H1 (cell line): ENCODE measurements at regions not wholly inside any gene's neighbourhood (a gene's known extent, or its start where the extent isn't known, plus 50 kb on each side); places are given as distances from the start of the nearest gene placed in this dataset.

ENCODE experiments used
- CTCF ChIA-PET: fragments of 300-600 bp; sonication (Branson Sonifier 250); formaldehyde crosslinking; loops from one replicate; lab custom pipeline; 2021; ENCODE audit not compliant: partially characterized antibody; lab: Charles Lee
- POLR2A ChIA-PET: fragments of 300-600 bp; sonication (Branson Sonifier 250); formaldehyde crosslinking; loops from one replicate; lab custom pipeline; 2021; ENCODE audit warnings: inconsistent platforms; ENCODE audit not compliant: partially characterized antibody; lab: Charles Lee
- DNase-seq, 2 experiments: peaks; one replicate each; pipeline versions ENCODE4 v3.0.0 to v3.0.0-alpha.2; 2010 to 2022; ENCODE audit warnings: low spot score in 2 of 2, low read depth in 1 of 2, mixed read lengths in 1 of 2
- FAIRE-seq: peaks from 2 replicates; lab custom pipeline; 2011; peaks lifted over from hg19 to GRCh38; lab: Jason Lieb, UNC
- H2AFZ ChIP-seq: 2 replicates; pipeline ENCODE4 v1.8.1; 2012; ENCODE audit warnings: low read length, inconsistent platforms
- H2AK5ac ChIP-seq: 2 replicates; pipeline ENCODE4 v1.6.1; 2013; ENCODE audit warnings: low read depth, low read length
- H2BK120ac ChIP-seq: replicated peaks from 2 replicates; pipeline ENCODE3; 2013; ENCODE audit warnings: low read depth, low read length, inconsistent platforms
- H2BK12ac ChIP-seq: 2 replicates; pipeline ENCODE4 v1.6.1; 2013; ENCODE audit warnings: low read depth, low read length
- H2BK15ac ChIP-seq: 2 replicates; pipeline ENCODE4 v1.6.1; 2013; ENCODE audit warnings: low read length
- H2BK20ac ChIP-seq: 2 replicates; pipeline ENCODE4 v1.6.1; 2013; ENCODE audit warnings: low read length
- H2BK5ac ChIP-seq: 2 replicates; pipeline ENCODE4 v1.6.1; 2013; ENCODE audit warnings: low read depth, low read length
- H3K14ac ChIP-seq: 2 replicates; pipeline ENCODE4 v1.6.1; 2013; ENCODE audit warnings: inconsistent platforms; ENCODE audit not compliant: insufficient read length
- H3K18ac ChIP-seq: 2 replicates; pipeline ENCODE4 v1.6.1; 2013; ENCODE audit warnings: low read length; ENCODE audit errors: extremely low read depth
- H3K23ac ChIP-seq: 2 replicates; pipeline ENCODE4 v1.6.1; 2013; ENCODE audit warnings: inconsistent platforms; ENCODE audit not compliant: insufficient read length
- H3K23me2 ChIP-seq: 2 replicates; pipeline ENCODE4 v1.6.1; 2013; ENCODE audit warnings: low read depth, low read length
- H3K27ac ChIP-seq: 2 replicates; pipeline ENCODE4 v1.6.1; 2011; ENCODE audit warnings: low read depth, low read length, inconsistent platforms
- H3K27me3 ChIP-seq, 4 experiments: replicated peaks in 1 of 4; 1 replicate in 1 of 4; 2 replicates in 3 of 4; pipeline versions ENCODE4 v1.6.1 to v1.8.1; 2011 to 2013; ENCODE audit warnings: low read length in 3 of 4, mild to moderate bottlenecking in 3 of 4, inconsistent platforms in 2 of 4, mixed read lengths in 2 of 4, moderate library complexity in 1 of 4; ENCODE audit not compliant: control insufficient read depth in 3 of 4, insufficient read depth in 3 of 4; ENCODE audit errors: extremely low read depth in 1 of 4
- H3K36me3 ChIP-seq, 4 experiments: 2 replicates each; pipeline versions ENCODE4 v1.6.1 to v1.8.1; 2011 to 2013; ENCODE audit warnings: mild to moderate bottlenecking in 4 of 4, low read length in 3 of 4, moderate library complexity in 2 of 4, control low read depth in 1 of 4, inconsistent platforms in 1 of 4; ENCODE audit not compliant: insufficient read depth in 4 of 4, control insufficient read depth in 2 of 4
- H3K4ac ChIP-seq: replicated peaks from 2 replicates; pipeline ENCODE3; 2013; ENCODE audit warnings: low read length, low read depth, mixed read lengths, inconsistent platforms; ENCODE audit not compliant: insufficient read length
- H3K4me1 ChIP-seq, 4 experiments: replicated peaks in 1 of 4; 1 replicate in 1 of 4; 2 replicates in 3 of 4; pipeline versions ENCODE4 v1.6.1 to v1.8.1; 2011 to 2013; ENCODE audit warnings: low read length in 3 of 4, inconsistent platforms in 2 of 4, mixed read lengths in 1 of 4; ENCODE audit not compliant: insufficient read depth in 4 of 4, control insufficient read depth in 3 of 4
- H3K4me2 ChIP-seq, 2 experiments: 2 replicates each; pipeline versions ENCODE4 v1.6.1 to v1.8.1; 2011 to 2013; ENCODE audit warnings: low read depth in 2 of 2, low read length in 2 of 2, control low read depth in 1 of 2, inconsistent platforms in 1 of 2, mild to moderate bottlenecking in 1 of 2; ENCODE audit not compliant: insufficient read depth in 1 of 2
- H3K4me3 ChIP-seq, 4 experiments: fragments of 200-600, 300-600 bp in 1 of 4; sonication (generic), shearing (Covaris generic), sonication (Bioruptor Twin) in 1 of 4; 2 replicates each; pipeline versions ENCODE4 v1.5.1 to v1.8.1; 2011 to 2016; ENCODE audit warnings: low read length in 4 of 4, low read depth in 3 of 4, control low read depth in 2 of 4, inconsistent platforms in 2 of 4, mild to moderate bottlenecking in 2 of 4, mixed read lengths in 1 of 4, moderate library complexity in 1 of 4; ENCODE audit not compliant: insufficient read depth in 2 of 4; ENCODE audit errors: extremely low read depth in 1 of 4
- H3K56ac ChIP-seq: replicated peaks from 2 replicates; pipeline ENCODE3; 2013; ENCODE audit warnings: low read depth, mild to moderate bottlenecking, mixed read lengths, low read length, inconsistent platforms; ENCODE audit not compliant: insufficient read length
- H3K79me1 ChIP-seq: 2 replicates; pipeline ENCODE4 v1.6.1; 2013; ENCODE audit warnings: low read depth, low read length, control low read depth
- H3K79me2 ChIP-seq, 2 experiments: 2 replicates each; pipeline versions ENCODE4 v1.6.1 to v1.8.1; 2012 to 2013; ENCODE audit warnings: low read length in 2 of 2, mild to moderate bottlenecking in 2 of 2, inconsistent platforms in 1 of 2; ENCODE audit not compliant: insufficient read depth in 2 of 2, control insufficient read depth in 1 of 2
- H3K9ac ChIP-seq, 4 experiments: replicated peaks in 1 of 4; 1 replicate in 1 of 4; 2 replicates in 3 of 4; pipeline versions ENCODE4 v1.6.1 to v1.8.1; 2011 to 2013; ENCODE audit warnings: low read depth in 3 of 4, low read length in 3 of 4, control low read depth in 2 of 4, mild to moderate bottlenecking in 2 of 4, moderate library complexity in 2 of 4, inconsistent platforms in 1 of 4; ENCODE audit errors: extremely low read depth in 1 of 4
- H3K9me3 ChIP-seq, 2 experiments: 2 replicates each; pipeline versions ENCODE4 v1.6.1 to v1.8.1; 2012 to 2013; ENCODE audit warnings: mild to moderate bottlenecking in 2 of 2, moderate library complexity in 2 of 2, control low read depth in 1 of 2, inconsistent platforms in 1 of 2, low read depth in 1 of 2, low read length in 1 of 2, mixed read lengths in 1 of 2; ENCODE audit not compliant: insufficient read depth in 2 of 2
- H4K20me1 ChIP-seq, 2 experiments: replicated peaks in 1 of 2; 2 replicates each; pipeline versions ENCODE3 to v1.8.1; 2011 to 2013; ENCODE audit warnings: inconsistent platforms in 2 of 2, low read length in 2 of 2, mild to moderate bottlenecking in 1 of 2; ENCODE audit not compliant: insufficient read depth in 2 of 2, control insufficient read depth in 1 of 2
- H4K5ac ChIP-seq: 2 replicates; pipeline ENCODE4 v1.6.1; 2013; ENCODE audit warnings: low read length, low read depth, mixed read lengths, inconsistent platforms; ENCODE audit not compliant: insufficient read length
- H4K8ac ChIP-seq: 2 replicates; pipeline ENCODE4 v1.8.0; 2013; ENCODE audit warnings: mild to moderate bottlenecking, moderate library complexity, low read length, inconsistent platforms; ENCODE audit not compliant: insufficient read depth; ENCODE audit errors: extremely low read depth
- H4K91ac ChIP-seq: replicated peaks from 2 replicates; pipeline ENCODE3; 2013; ENCODE audit warnings: low read length, mixed read lengths, inconsistent platforms; ENCODE audit not compliant: insufficient read length
- GTF2F1 ChIP-seq: IDR thresholded peaks from 2 replicates; pipeline ENCODE4 v1.6.1; 2012; ENCODE audit warnings: low read depth, low read length, improper control_type of control experiment, borderline replicate concordance
- NRF1 ChIP-seq: IDR thresholded peaks from 2 replicates; pipeline ENCODE4 v1.6.1; 2011; ENCODE audit warnings: mild to moderate bottlenecking, low read depth, low read length, improper control_type of control experiment
- SAP30 ChIP-seq: fragments of 300-600 bp; sonication (generic); IDR thresholded peaks from 2 replicates; pipeline ENCODE4 v1.7.1; 2012; ENCODE audit warnings: low read length, moderate library complexity, mild to moderate bottlenecking, inconsistent platforms; ENCODE audit not compliant: insufficient read depth, insufficient replicate concordance

GRCh38 chr11:90874281-90874680, 651.4 kb upstream of the CHORDC1 start:
- Histone ChIP-seq H2BK15ac (no peak overlapping the region), H3K4me3 (no peak overlapping the region), H2BK120ac (no peak overlapping the region), H3K23ac (no peak overlapping the region), H2AFZ (no peak overlapping the region), H3K79me2 (no peaks in the 10 kb centered on the region), H3K56ac (no peak overlapping the region), H3K27me3 (peaks cover 0 to 1% (median 0%) of the 10 kb centered on the region in 4 experiments; a peak in 1 of 7 replicates), H3K27ac (no peak overlapping the region), H3K4ac (no peak overlapping the region), H2BK12ac (no peak overlapping the region), H3K18ac (no peak overlapping the region), H2BK5ac (no peak overlapping the region), H4K5ac (no peak overlapping the region), H4K8ac (no peak overlapping the region), H2BK20ac (no peak overlapping the region), H3K23me2 (no peaks in the 10 kb centered on the region), H3K4me2 (no peak overlapping the region), H4K20me1 (no peaks in the 10 kb centered on the region), H3K79me1 (no peaks in the 10 kb centered on the region), H3K9me3 (no peaks in the 10 kb centered on the region), H3K9ac (no peak overlapping the region), H3K14ac (no peak overlapping the region), H4K91ac (no peak overlapping the region), H3K36me3 (no peaks in the 10 kb centered on the region), H2AK5ac (no peak overlapping the region), H3K4me1 (no peaks in the 10 kb centered on the region)
- POLR2A ChIA-PET = no interaction called here
- DNase-seq (no peak), FAIRE-seq (no peak)
- CTCF ChIA-PET = no interaction called here
- TF ChIP-seq NRF1 (no peak), SAP30 (no peak), GTF2F1 (no peak)
